ENCODE measurements at regions not wholly inside any gene's neighbourhood (a gene's known extent, or its start where the extent isn't known, plus 50 kb on each side); places are given as distances from the start of the nearest gene placed in this dataset.

DNA sequence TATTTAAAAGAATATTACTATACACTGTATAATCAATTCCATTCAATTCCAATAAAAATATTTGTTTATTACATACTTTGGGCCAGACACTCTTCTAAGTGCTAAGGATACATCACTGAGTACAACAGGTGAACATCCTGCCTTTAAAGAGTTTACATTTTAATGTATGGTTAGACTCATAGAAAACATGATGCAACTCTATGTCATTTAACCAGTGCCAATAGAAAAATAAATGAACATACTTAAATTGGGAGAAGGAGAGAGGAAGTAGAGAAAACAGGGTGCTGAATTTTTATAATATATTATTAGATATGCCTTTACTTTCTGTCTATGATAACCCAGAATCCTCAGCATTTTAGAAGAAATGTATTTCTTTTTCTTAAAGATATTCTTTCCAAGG lies 119.2 kb downstream of the TSEN15 start:
- no peak overlapping the region for H3K4me3 ChIP-seq (ENCODE audit: low read length)
- no peaks in the 10 kb centered on the region for H3F3A ChIP-seq (ENCODE audit: insufficient read depth, low read length, poor library complexity, severe bottlenecking)
- TF ChIP-seq MXI1 (conservative IDR thresholded peaks at IDR 0.05; ENCODE audit: poor library complexity, severe bottlenecking) (no peak), TAF1 (IDR thresholded peaks at IDR 0.05; ENCODE audit: low read depth) (no peak), EZH2 (IDR thresholded peaks at IDR 0.05; ENCODE audit: borderline replicate concordance, insufficient read depth, low read length, poor library complexity, severe bottlenecking) (no peak), POLR2AphosphoS5 (IDR thresholded peaks at IDR 0.05) (no peak), EP300 (conservative IDR thresholded peaks at IDR 0.05; ENCODE audit: poor library complexity, severe bottlenecking) (no peak), RAD21 (conservative IDR thresholded peaks at IDR 0.05) (no peak)
- TF ChIP-seq, protein P1, sequence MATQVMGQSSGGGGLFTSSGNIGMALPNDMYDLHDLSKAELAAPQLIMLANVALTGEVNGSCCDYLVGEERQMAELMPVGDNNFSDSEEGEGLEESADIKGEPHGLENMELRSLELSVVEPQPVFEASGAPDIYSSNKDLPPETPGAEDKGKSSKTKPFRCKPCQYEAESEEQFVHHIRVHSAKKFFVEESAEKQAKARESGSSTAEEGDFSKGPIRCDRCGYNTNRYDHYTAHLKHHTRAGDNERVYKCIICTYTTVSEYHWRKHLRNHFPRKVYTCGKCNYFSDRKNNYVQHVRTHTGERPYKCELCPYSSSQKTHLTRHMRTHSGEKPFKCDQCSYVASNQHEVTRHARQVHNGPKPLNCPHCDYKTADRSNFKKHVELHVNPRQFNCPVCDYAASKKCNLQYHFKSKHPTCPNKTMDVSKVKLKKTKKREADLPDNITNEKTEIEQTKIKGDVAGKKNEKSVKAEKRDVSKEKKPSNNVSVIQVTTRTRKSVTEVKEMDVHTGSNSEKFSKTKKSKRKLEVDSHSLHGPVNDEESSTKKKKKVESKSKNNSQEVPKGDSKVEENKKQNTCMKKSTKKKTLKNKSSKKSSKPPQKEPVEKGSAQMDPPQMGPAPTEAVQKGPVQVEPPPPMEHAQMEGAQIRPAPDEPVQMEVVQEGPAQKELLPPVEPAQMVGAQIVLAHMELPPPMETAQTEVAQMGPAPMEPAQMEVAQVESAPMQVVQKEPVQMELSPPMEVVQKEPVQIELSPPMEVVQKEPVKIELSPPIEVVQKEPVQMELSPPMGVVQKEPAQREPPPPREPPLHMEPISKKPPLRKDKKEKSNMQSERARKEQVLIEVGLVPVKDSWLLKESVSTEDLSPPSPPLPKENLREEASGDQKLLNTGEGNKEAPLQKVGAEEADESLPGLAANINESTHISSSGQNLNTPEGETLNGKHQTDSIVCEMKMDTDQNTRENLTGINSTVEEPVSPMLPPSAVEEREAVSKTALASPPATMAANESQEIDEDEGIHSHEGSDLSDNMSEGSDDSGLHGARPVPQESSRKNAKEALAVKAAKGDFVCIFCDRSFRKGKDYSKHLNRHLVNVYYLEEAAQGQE (IDR thresholded peaks at IDR 0.05; ENCODE audit: borderline replicate concordance): no peak
- TF ChIP-seq, protein P2, sequence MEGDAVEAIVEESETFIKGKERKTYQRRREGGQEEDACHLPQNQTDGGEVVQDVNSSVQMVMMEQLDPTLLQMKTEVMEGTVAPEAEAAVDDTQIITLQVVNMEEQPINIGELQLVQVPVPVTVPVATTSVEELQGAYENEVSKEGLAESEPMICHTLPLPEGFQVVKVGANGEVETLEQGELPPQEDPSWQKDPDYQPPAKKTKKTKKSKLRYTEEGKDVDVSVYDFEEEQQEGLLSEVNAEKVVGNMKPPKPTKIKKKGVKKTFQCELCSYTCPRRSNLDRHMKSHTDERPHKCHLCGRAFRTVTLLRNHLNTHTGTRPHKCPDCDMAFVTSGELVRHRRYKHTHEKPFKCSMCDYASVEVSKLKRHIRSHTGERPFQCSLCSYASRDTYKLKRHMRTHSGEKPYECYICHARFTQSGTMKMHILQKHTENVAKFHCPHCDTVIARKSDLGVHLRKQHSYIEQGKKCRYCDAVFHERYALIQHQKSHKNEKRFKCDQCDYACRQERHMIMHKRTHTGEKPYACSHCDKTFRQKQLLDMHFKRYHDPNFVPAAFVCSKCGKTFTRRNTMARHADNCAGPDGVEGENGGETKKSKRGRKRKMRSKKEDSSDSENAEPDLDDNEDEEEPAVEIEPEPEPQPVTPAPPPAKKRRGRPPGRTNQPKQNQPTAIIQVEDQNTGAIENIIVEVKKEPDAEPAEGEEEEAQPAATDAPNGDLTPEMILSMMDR (IDR thresholded peaks at IDR 0.05; ENCODE audit: poor library complexity, severe bottlenecking): no peak
- no peaks in the 10 kb centered on the region for H4K20me1 ChIP-seq (ENCODE audit: insufficient read depth)
- H3K9me2 ChIP-seq (ENCODE audit: insufficient read depth, low read length): no peaks in the 10 kb centered on the region
- H3K79me2 ChIP-seq (replicated peaks; ENCODE audit: insufficient read depth, low read length): no peaks in the 10 kb centered on the region
- H3K27ac ChIP-seq (ENCODE audit: low read length): no peak overlapping the region
- no peaks in the 10 kb centered on the region for H3K36me3 ChIP-seq (ENCODE audit: insufficient read depth, low read length)
- no peak overlapping the region for H3K9ac ChIP-seq (ENCODE audit: low read length)
- no peak overlapping the region for H3K4me2 ChIP-seq (ENCODE audit: low read length)
- no peaks in the 10 kb centered on the region for H3K9me3 ChIP-seq (ENCODE audit: low read length)
- no peak overlapping the region for H2AFZ ChIP-seq (ENCODE audit: low read depth, low read length)
- H3K27me3 ChIP-seq (ENCODE audit: insufficient read depth, low read depth, low read length): no peaks in the 10 kb centered on the region

DNA sequence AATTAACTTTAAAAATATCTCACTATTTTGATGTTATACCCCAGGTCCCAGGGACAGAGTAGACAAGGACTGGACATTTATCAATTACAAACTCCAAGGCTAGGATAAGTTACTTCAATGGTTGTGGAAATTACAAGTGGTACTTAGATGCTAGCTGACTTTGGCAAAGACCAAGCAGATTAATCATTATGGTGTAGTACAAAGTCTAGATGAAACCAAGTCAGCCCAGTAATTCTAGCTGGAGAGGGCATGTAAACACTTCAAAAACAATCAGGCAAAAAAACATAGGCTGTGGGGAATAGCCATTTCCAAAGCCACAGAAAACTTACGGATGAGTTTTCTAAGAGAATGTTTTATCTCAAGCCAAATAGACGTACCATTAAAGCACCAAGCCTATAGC lies 124.5 kb downstream of the TSEN15 start:
- H2AFZ ChIP-seq (ENCODE audit: low read depth, low read length): no peak overlapping the region

DNA sequence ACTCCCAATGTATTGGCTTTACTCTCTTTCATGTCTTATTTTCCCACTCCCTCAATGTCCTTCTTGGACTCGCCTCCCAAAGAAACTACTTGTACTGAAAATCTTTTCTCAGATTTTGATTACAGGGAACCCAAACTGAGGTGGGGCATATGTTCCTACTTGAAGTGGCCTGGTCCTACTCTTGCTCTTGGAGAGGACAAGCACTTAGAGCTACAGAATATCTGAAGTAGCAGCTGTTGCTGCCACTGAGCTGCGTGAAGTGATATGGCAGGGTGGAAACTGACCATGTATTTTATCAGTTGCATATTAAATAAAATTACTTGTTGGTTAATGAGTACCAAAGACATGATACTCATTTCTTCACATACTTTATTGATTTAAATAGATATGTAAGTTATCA lies 129.5 kb downstream of the TSEN15 start:
- H3K9me2 ChIP-seq (ENCODE audit: insufficient read depth, low read length): no peaks in the 10 kb centered on the region
- H4K20me1 ChIP-seq (ENCODE audit: insufficient read depth): no peaks in the 10 kb centered on the region
- no peak overlapping the region for H3K27ac ChIP-seq (ENCODE audit: low read length)
- no peaks in the 10 kb centered on the region for H3K36me3 ChIP-seq (ENCODE audit: insufficient read depth, low read length)
- TF ChIP-seq EP300 (conservative IDR thresholded peaks at IDR 0.05; ENCODE audit: poor library complexity, severe bottlenecking) (no peak), EZH2 (IDR thresholded peaks at IDR 0.05; ENCODE audit: borderline replicate concordance, insufficient read depth, low read length, poor library complexity, severe bottlenecking) (no peak), MXI1 (conservative IDR thresholded peaks at IDR 0.05; ENCODE audit: poor library complexity, severe bottlenecking) (no peak), SMC3 (conservative IDR thresholded peaks at IDR 0.05; ENCODE audit: poor library complexity) (no peak)
- H3K9me3 ChIP-seq (ENCODE audit: low read length): no peaks in the 10 kb centered on the region
- no peak overlapping the region for H3K9ac ChIP-seq (ENCODE audit: low read length)
- H3K27me3 ChIP-seq (ENCODE audit: insufficient read depth, low read depth, low read length): no peaks in the 10 kb centered on the region
- no peaks in the 10 kb centered on the region for H3F3A ChIP-seq (ENCODE audit: insufficient read depth, low read length, poor library complexity, severe bottlenecking)
- H3K4me3 ChIP-seq (ENCODE audit: low read length): no peak overlapping the region
- H3K79me2 ChIP-seq (replicated peaks; ENCODE audit: insufficient read depth, low read length): no peaks in the 10 kb centered on the region
- H2AFZ ChIP-seq (ENCODE audit: low read depth, low read length): no peak overlapping the region
- no peak overlapping the region for H3K4me2 ChIP-seq (ENCODE audit: low read length)

More for the DNA sequence above, 124.5 kb downstream of the TSEN15 start:
- H4K20me1 ChIP-seq (ENCODE audit: insufficient read depth): no peaks in the 10 kb centered on the region
- no peak for TF ChIP-seq RAD21 (conservative IDR thresholded peaks at IDR 0.05)
- no peak for TF ChIP-seq EP300 (conservative IDR thresholded peaks at IDR 0.05; ENCODE audit: poor library complexity, severe bottlenecking)
- no peaks in the 10 kb centered on the region for H3K36me3 ChIP-seq (ENCODE audit: insufficient read depth, low read length)
- no peaks in the 10 kb centered on the region for H3K9me2 ChIP-seq (ENCODE audit: insufficient read depth, low read length)
- no peak overlapping the region for H3K9ac ChIP-seq (ENCODE audit: low read length)
- no peak overlapping the region for H3K4me3 ChIP-seq (ENCODE audit: low read length)
- no peaks in the 10 kb centered on the region for H3F3A ChIP-seq (ENCODE audit: insufficient read depth, low read length, poor library complexity, severe bottlenecking)
- H3K27me3 ChIP-seq (ENCODE audit: insufficient read depth, low read depth, low read length): no peaks in the 10 kb centered on the region
- H3K9me3 ChIP-seq (ENCODE audit: low read length): no peaks in the 10 kb centered on the region
- H3K79me2 ChIP-seq (replicated peaks; ENCODE audit: insufficient read depth, low read length): no peaks in the 10 kb centered on the region
- no peak overlapping the region for H3K4me2 ChIP-seq (ENCODE audit: low read length)
- no peak overlapping the region for H3K27ac ChIP-seq (ENCODE audit: low read length)

Measured in neural cell (in vitro differentiated cells).